HCT116 (cell line): ENCODE measurements at regions not wholly inside any gene's neighbourhood (a gene's known extent, or its start where the extent isn't known, plus 50 kb on each side); places are given as distances from the start of the nearest gene placed in this dataset.

ENCODE experiments used
- ATAC-seq: fragments of 200-7000 bp; cut with Tn5 transposase; 2 replicates; pipeline ENCODE4 v1.9.1; 2020; ENCODE audit warnings: mild to moderate bottlenecking, moderate library complexity
- BruUV-seq: library from RNA; stranded (reverse); fragments of 400-500 nt; replicated peaks from 2 replicates; lab custom pipeline; 2021; lab: Mats Ljungman, UMichigan
- CTCF ChIA-PET: fragments of 300-600 bp; sonication (Branson Sonifier 250); formaldehyde crosslinking; loops from one replicate; lab custom pipeline; 2021; ENCODE audit warnings: antibody characterized with exemption; lab: Charles Lee
- POLR2A ChIA-PET: fragments of 300-600, 350-600 bp; sonication (Branson Sonifier 250); formaldehyde crosslinking; loops from one replicate; lab custom pipeline; 2021; ENCODE audit warnings: antibody characterized with exemption; lab: Charles Lee
- RAD21 ChIA-PET, 2 experiments: fragments of 300-600 bp; sonication (Branson Sonifier 250); formaldehyde crosslinking; loops; one replicate each; lab custom pipeline; 2023; ENCODE audit warnings: low total read pairs in 2 of 2; ENCODE audit not compliant: uncharacterized antibody in 2 of 2, unreplicated experiment in 2 of 2, low non-redundant PET in 1 of 2; lab: Charles Lee
- DNase-seq: peaks from one replicate; pipeline ENCODE4 v3.0.0-alpha.2; 2010; ENCODE audit warnings: low read depth, low spot score
- H2AFZ ChIP-seq: fragments of 200-600 bp; shearing (Covaris generic), sonication (generic); 2 replicates; pipeline ENCODE4 v1.6.1; 2017; ENCODE audit warnings: low read depth, mixed run types, mixed read lengths, antibody characterized with exemption, low read length; ENCODE audit not compliant: poor library complexity, severe bottlenecking
- H3K27ac ChIP-seq: 2 replicates; pipeline ENCODE4 v1.5.1; 2012; ENCODE audit warnings: low read depth, low read length
- H3K27me3 ChIP-seq: fragments of 200-600 bp; sonication (generic); 2 replicates; pipeline ENCODE4 v1.6.1; 2016; ENCODE audit warnings: mixed run types, low read length, mixed read lengths; ENCODE audit not compliant: insufficient read depth
- H3K36me3 ChIP-seq, 2 experiments: fragments of 200-500 bp in 1 of 2; fragments of 200-600 bp in 1 of 2; sonication (Bioruptor generic) in 1 of 2; sonication (generic) in 1 of 2; 2 replicates each; pipeline versions ENCODE4 v1.5.1 to v1.6.1; 2014 to 2016; ENCODE audit warnings: low read length in 2 of 2, inconsistent platforms in 1 of 2, mixed read lengths in 1 of 2, mixed run types in 1 of 2; ENCODE audit not compliant: insufficient read depth in 2 of 2, control insufficient read depth in 1 of 2
- H3K4me1 ChIP-seq, 2 experiments: fragments of 200-600 bp in 1 of 2; sonication (generic) in 1 of 2; 2 replicates each; pipeline versions ENCODE4 v1.5.1 to v1.6.1; 2012 to 2017; ENCODE audit warnings: low read length in 2 of 2, inconsistent platforms in 1 of 2, mild to moderate bottlenecking in 1 of 2, mixed read lengths in 1 of 2, mixed run types in 1 of 2, moderate library complexity in 1 of 2; ENCODE audit not compliant: insufficient read depth in 2 of 2, control insufficient read depth in 1 of 2
- H3K4me2 ChIP-seq: fragments of 200-600 bp; sonication (generic); 2 replicates; pipeline ENCODE4 v1.6.1; 2017; ENCODE audit warnings: mixed run types, low read length, mixed read lengths
- H3K4me3 ChIP-seq, 2 experiments: fragments of 200-600 bp in 1 of 2; sonication (generic) in 1 of 2; replicated peaks in 1 of 2; 2 replicates each; pipeline ENCODE4 v1.5.1; 2011 to 2016; ENCODE audit warnings: low read length in 2 of 2, control low read depth in 1 of 2, low read depth in 1 of 2, mild to moderate bottlenecking in 1 of 2, mixed read lengths in 1 of 2, mixed run types in 1 of 2
- H3K79me2 ChIP-seq: fragments of 200-600 bp; sonication (generic); 2 replicates; pipeline ENCODE4 v1.6.1; 2017; ENCODE audit warnings: mild to moderate bottlenecking, mixed run types, low read length, moderate library complexity, mixed read lengths; ENCODE audit not compliant: insufficient read depth
- H3K9ac ChIP-seq: fragments of 200-600 bp; sonication (generic); 2 replicates; pipeline ENCODE4 v1.6.1; 2016; ENCODE audit warnings: low read length, mixed read lengths
- H3K9me2 ChIP-seq: fragments of 200-600 bp; sonication (generic), shearing (Covaris generic); 2 replicates; pipeline ENCODE4 v1.6.1; 2017; ENCODE audit warnings: mixed run types, mild to moderate bottlenecking, moderate library complexity; ENCODE audit not compliant: insufficient read depth
- H3K9me3 ChIP-seq, 2 experiments: fragments of 200-500 bp in 1 of 2; fragments of 200-600 bp in 1 of 2; sonication (Bioruptor generic) in 1 of 2; sonication (generic) in 1 of 2; 2 replicates each; pipeline ENCODE4 v1.6.1; 2014 to 2017; ENCODE audit warnings: low read length in 2 of 2, mixed read lengths in 2 of 2, inconsistent platforms in 1 of 2, low read depth in 1 of 2, mild to moderate bottlenecking in 1 of 2, mixed run types in 1 of 2, moderate library complexity in 1 of 2; ENCODE audit not compliant: control insufficient read depth in 1 of 2, insufficient read depth in 1 of 2
- H4K20me1 ChIP-seq: fragments of 200-600 bp; sonication (generic), shearing (Covaris generic); 2 replicates; pipeline ENCODE4 v1.6.1; 2017; ENCODE audit warnings: mixed run types, mild to moderate bottlenecking, moderate library complexity; ENCODE audit not compliant: insufficient read depth
- CBX3 ChIP-seq: IDR thresholded peaks from 2 replicates; pipeline ENCODE4 v1.6.1; 2012; ENCODE audit warnings: low read depth
- CEBPB ChIP-seq: IDR thresholded peaks from 2 replicates; pipeline ENCODE4 v1.6.1; 2012; ENCODE audit warnings: low read depth
- ELF1 ChIP-seq: IDR thresholded peaks from 2 replicates; pipeline ENCODE4 v1.6.1; 2012; ENCODE audit warnings: low read depth, borderline replicate concordance
- EZH2phosphoT487 ChIP-seq: fragments of 200-600 bp; IDR thresholded peaks from 2 replicates; pipeline ENCODE4 v1.6.1; 2018; ENCODE audit warnings: antibody characterized with exemption, borderline replicate concordance
- FOSL1 ChIP-seq: IDR thresholded peaks from 2 replicates; pipeline ENCODE4 v1.6.1; 2012; ENCODE audit warnings: low read depth
- MAX ChIP-seq: IDR thresholded peaks from 2 replicates; pipeline ENCODE4 v1.6.1; 2012
- RAD21 ChIP-seq: IDR thresholded peaks from 2 replicates; pipeline ENCODE4 v1.6.1; 2012; ENCODE audit warnings: low read depth, mild to moderate bottlenecking
- SIN3A ChIP-seq: IDR thresholded peaks from 2 replicates; pipeline ENCODE4 v1.6.1; 2012; ENCODE audit warnings: low read depth
- SP1 ChIP-seq: IDR thresholded peaks from 2 replicates; pipeline ENCODE4 v1.6.1; 2012; ENCODE audit warnings: low read depth
- TCF7L2 ChIP-seq: IDR thresholded peaks from 2 replicates; pipeline ENCODE4 v1.7.0; 2011; ENCODE audit warnings: borderline replicate concordance, inconsistent platforms; ENCODE audit not compliant: insufficient read depth, insufficient read length; ENCODE audit errors: extremely low read depth
- ZFX ChIP-seq: fragments of 450-650 bp; IDR thresholded peaks from 2 replicates; pipeline ENCODE4 v1.6.1; 2017
- intact Hi-C: fragments of 100-400 bp; cut with micrococcal nuclease; formaldehyde crosslinking; loops from 2 replicates; pipeline ENCODE4 v1.10.0; 2022
- TF ChIP-seq, protein P1 (sequence below), 3 experiments: fragments of 200-600 bp in 1 of 3; sonication (generic) in 1 of 3; IDR thresholded peaks in 2 of 3; conservative IDR thresholded peaks in 1 of 3; 2 replicates each; pipeline ENCODE4 v1.5.1; 2012 to 2017; ENCODE audit warnings: low read depth in 2 of 3, low read length in 2 of 3, antibody characterized with exemption in 1 of 3, borderline replicate concordance in 1 of 3, control low read depth in 1 of 3, mild to moderate bottlenecking in 1 of 3, mixed read lengths in 1 of 3, mixed run types in 1 of 3, moderate library complexity in 1 of 3; ENCODE audit not compliant: insufficient read depth in 1 of 3
- TF ChIP-seq, protein P2 (sequence below): IDR thresholded peaks from 2 replicates; pipeline ENCODE4 v1.6.1; 2012; ENCODE audit warnings: low read depth

- no peaks in the 10 kb centered on the region for H3K4me1 ChIP-seq
- no peak overlapping the region for H3K9ac ChIP-seq
- ChIA-PET RAD21 (no interaction called here), POLR2A (no interaction called here), CTCF (no interaction called here)
- no peaks in the 10 kb centered on the region for H3K36me3 ChIP-seq
- no peak for DNase-seq
- no peak overlapping the region for H3K27ac ChIP-seq
- intact Hi-C loops, result no loop called here
- no peaks in the 10 kb centered on the region for H3K9me2 ChIP-seq
- H3K4me2 ChIP-seq, result no peak overlapping the region
- no peaks in the 10 kb centered on the region for H3K27me3 ChIP-seq
- no peaks in the 10 kb centered on the region for H3K79me2 ChIP-seq
- no peaks in the 10 kb centered on the region for H3K9me3 ChIP-seq
- no peak overlapping the region for H3K4me3 ChIP-seq
- H4K20me1 ChIP-seq, result no peaks in the 10 kb centered on the region
- no TSS peak for BruUV-seq
- H2AFZ ChIP-seq, result no peak overlapping the region
- TF ChIP-seq ELF1, result no peak
- TF ChIP-seq CEBPB, result no peak
- no peak for TF ChIP-seq FOSL1
- TF ChIP-seq, protein P1, sequence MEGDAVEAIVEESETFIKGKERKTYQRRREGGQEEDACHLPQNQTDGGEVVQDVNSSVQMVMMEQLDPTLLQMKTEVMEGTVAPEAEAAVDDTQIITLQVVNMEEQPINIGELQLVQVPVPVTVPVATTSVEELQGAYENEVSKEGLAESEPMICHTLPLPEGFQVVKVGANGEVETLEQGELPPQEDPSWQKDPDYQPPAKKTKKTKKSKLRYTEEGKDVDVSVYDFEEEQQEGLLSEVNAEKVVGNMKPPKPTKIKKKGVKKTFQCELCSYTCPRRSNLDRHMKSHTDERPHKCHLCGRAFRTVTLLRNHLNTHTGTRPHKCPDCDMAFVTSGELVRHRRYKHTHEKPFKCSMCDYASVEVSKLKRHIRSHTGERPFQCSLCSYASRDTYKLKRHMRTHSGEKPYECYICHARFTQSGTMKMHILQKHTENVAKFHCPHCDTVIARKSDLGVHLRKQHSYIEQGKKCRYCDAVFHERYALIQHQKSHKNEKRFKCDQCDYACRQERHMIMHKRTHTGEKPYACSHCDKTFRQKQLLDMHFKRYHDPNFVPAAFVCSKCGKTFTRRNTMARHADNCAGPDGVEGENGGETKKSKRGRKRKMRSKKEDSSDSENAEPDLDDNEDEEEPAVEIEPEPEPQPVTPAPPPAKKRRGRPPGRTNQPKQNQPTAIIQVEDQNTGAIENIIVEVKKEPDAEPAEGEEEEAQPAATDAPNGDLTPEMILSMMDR (IDR thresholded peaks at IDR 0.05 in 2 of 3, conservative IDR thresholded peaks at IDR 0.05 in 1 of 3; ENCODE audit: borderline replicate concordance in 1 of 3, insufficient read depth in 1 of 3, low read depth in 2 of 3, low read length in 2 of 3), result no peak
- TF ChIP-seq, protein P2, sequence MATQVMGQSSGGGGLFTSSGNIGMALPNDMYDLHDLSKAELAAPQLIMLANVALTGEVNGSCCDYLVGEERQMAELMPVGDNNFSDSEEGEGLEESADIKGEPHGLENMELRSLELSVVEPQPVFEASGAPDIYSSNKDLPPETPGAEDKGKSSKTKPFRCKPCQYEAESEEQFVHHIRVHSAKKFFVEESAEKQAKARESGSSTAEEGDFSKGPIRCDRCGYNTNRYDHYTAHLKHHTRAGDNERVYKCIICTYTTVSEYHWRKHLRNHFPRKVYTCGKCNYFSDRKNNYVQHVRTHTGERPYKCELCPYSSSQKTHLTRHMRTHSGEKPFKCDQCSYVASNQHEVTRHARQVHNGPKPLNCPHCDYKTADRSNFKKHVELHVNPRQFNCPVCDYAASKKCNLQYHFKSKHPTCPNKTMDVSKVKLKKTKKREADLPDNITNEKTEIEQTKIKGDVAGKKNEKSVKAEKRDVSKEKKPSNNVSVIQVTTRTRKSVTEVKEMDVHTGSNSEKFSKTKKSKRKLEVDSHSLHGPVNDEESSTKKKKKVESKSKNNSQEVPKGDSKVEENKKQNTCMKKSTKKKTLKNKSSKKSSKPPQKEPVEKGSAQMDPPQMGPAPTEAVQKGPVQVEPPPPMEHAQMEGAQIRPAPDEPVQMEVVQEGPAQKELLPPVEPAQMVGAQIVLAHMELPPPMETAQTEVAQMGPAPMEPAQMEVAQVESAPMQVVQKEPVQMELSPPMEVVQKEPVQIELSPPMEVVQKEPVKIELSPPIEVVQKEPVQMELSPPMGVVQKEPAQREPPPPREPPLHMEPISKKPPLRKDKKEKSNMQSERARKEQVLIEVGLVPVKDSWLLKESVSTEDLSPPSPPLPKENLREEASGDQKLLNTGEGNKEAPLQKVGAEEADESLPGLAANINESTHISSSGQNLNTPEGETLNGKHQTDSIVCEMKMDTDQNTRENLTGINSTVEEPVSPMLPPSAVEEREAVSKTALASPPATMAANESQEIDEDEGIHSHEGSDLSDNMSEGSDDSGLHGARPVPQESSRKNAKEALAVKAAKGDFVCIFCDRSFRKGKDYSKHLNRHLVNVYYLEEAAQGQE, result no peak
- no peak for TF ChIP-seq MAX
- no peak for TF ChIP-seq TCF7L2
- TF ChIP-seq ZFX, result no peak
- TF ChIP-seq RAD21, result no peak
- TF ChIP-seq CBX3, result no peak
- no peak for TF ChIP-seq SIN3A
- TF ChIP-seq SP1, result no peak
- no peak for TF ChIP-seq EZH2phosphoT487
- TF ChIP-seq, all 23 proteins: peak for 0
- no peak for ATAC-seq
These were observed 337.0 kb downstream of the PTEN start for GRCh38 chr10:88200312-88201032.
